ENCODE measurements at regions not wholly inside any gene's neighbourhood (a gene's known extent, or its start where the extent isn't known, plus 50 kb on each side); places are given as distances from the start of the nearest gene placed in this dataset.

DNA sequence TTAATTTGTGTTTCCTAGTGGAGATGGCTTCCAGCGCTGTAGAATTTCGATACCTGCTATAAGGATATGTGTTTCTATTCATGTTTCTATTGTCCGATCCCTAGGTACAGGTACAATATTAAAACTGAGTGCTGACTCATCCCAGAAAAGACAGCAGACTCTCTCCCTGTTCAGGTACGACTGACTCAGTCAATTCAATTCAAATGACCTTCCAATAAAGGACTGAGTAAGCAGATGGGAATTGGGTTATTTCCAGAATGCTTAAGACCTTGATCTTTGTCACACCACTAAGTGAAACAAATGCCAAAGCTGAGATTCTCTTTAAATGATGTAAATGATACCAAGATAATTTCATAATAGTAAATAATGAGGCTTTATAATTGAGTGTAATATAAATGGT, 1596.9 kb downstream of the RPA4 start:
- TF ChIP-seq, protein P1, sequence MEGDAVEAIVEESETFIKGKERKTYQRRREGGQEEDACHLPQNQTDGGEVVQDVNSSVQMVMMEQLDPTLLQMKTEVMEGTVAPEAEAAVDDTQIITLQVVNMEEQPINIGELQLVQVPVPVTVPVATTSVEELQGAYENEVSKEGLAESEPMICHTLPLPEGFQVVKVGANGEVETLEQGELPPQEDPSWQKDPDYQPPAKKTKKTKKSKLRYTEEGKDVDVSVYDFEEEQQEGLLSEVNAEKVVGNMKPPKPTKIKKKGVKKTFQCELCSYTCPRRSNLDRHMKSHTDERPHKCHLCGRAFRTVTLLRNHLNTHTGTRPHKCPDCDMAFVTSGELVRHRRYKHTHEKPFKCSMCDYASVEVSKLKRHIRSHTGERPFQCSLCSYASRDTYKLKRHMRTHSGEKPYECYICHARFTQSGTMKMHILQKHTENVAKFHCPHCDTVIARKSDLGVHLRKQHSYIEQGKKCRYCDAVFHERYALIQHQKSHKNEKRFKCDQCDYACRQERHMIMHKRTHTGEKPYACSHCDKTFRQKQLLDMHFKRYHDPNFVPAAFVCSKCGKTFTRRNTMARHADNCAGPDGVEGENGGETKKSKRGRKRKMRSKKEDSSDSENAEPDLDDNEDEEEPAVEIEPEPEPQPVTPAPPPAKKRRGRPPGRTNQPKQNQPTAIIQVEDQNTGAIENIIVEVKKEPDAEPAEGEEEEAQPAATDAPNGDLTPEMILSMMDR (conservative IDR thresholded peaks at IDR 0.05) = no peak
- no peak for TF ChIP-seq ZFX (IDR thresholded peaks at IDR 0.05)
- no peak overlapping the region for H3K27ac ChIP-seq

- TF ChIP-seq, protein P1 (conservative IDR thresholded peaks at IDR 0.05) = no peak
- no peak overlapping the region for H3K27ac ChIP-seq
These were observed 1597.9 kb downstream of the RPA4 start for GRCh38 chrX:98481636-98482035.

- H3K27ac ChIP-seq = no peak overlapping the region
- TF ChIP-seq ZFX (IDR thresholded peaks at IDR 0.05) = no peak
- TF ChIP-seq, protein P1 (conservative IDR thresholded peaks at IDR 0.05) = no peak
These were observed 1607.0 kb downstream of the RPA4 start for GRCh38 chrX:98490670-98491069.

DNA sequence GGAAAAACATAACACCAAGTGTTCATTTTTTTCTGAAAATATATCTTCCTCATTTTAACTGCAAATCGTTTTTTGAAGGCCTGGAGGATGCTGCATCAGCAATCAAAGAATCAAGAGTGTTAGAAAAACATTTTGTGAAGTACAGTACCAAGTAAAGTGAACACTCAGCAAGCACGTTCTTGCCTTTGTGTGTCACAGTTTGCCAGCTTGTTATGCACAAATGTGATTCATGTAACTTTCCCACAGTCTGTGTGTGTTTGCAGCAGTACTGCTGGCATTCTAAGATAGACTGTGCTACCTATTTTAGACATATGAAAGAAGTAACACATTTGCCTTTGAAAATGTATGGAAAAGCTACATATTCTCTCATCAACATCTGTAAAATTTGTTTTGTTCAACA, 1617.7 kb downstream of the RPA4 start:
- no peak for TF ChIP-seq ZFX (IDR thresholded peaks at IDR 0.05)
- TF ChIP-seq, protein P1 (conservative IDR thresholded peaks at IDR 0.05) = no peak
- no peak overlapping the region for H3K27ac ChIP-seq

DNA sequence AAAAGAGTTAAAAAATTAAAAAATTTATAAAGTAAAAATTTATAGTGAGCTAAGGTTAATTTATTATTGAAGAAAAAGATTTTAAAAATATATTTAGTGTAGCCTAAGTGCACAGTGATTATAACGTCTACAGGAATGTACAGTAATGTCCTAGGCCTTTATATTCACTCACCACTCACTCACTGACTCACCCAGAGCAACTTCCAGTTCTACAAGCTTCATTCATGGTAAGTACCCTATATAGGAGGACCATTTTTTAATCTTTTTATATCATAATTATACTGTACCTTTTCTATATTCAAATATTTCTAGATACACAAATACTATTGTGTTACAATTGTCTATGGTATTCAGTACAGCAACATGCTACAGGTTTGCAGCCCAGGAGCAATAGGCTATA, 1623.2 kb downstream of the RPA4 start:
- no peak overlapping the region for H3K27ac ChIP-seq
- TF ChIP-seq, protein P1 (conservative IDR thresholded peaks at IDR 0.05) = no peak
- TF ChIP-seq ZFX (IDR thresholded peaks at IDR 0.05) = no peak

DNA sequence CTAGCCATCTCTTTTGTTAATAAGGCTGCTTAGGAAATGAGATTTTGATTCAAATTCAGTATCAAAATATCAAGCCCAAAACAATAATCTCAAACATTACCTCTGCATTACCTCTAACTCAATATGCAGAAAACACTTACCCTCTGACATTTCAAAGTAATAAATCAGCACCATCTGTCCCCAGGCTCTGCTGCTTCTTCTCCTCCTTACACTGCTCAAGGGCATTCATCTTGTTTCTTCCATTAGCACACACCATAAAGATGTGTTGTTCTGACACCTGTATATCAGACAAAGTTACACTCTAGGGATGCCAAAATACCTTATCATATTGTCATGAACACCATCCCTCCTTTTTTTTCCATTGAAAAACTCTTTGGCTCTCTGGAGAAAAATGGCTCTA, 1630.3 kb downstream of the RPA4 start:
- TF ChIP-seq ZFX (IDR thresholded peaks at IDR 0.05) = no peak
- TF ChIP-seq, protein P1 (conservative IDR thresholded peaks at IDR 0.05) = no peak
- H3K27ac ChIP-seq = no peak overlapping the region

GRCh38 chrX:98516120-98516519, 1632.4 kb downstream of the RPA4 start:
- no peak for TF ChIP-seq ZFX (IDR thresholded peaks at IDR 0.05)
- TF ChIP-seq, protein P1 (conservative IDR thresholded peaks at IDR 0.05) = no peak

More at GRCh38 chrX:98516120-98516519, 1632.4 kb downstream of the RPA4 start:
- no peak overlapping the region for H3K27ac ChIP-seq
